Stomach (tissue), 8 donors: ENCODE measurements at regions not wholly inside any gene's neighbourhood (a gene's known extent, or its start where the extent isn't known, plus 50 kb on each side); places are given as distances from the start of the nearest gene placed in this dataset.

Experiments used
- DNase-seq, 2 donors: peaks; one replicate each; pipeline versions ENCODE4 v3.0.0 to v3.0.0-alpha.2; 2013 to 2019
- H3K27ac ChIP-seq, 5 donors: fragments of 200-600 bp in 4 of 5; sonication (generic) in 4 of 5; one replicate each; pipeline ENCODE4 v1.5.1; 2013 to 2019; ENCODE audit warnings: mild to moderate bottlenecking in 1 of 5, moderate library complexity in 1 of 5
- H3K27me3 ChIP-seq, 3 donors: fragments of 200-600 bp; sonication (generic); one replicate each; pipeline ENCODE4 v1.5.1; 2017 to 2019; ENCODE audit warnings: mixed run types in 1 of 3
- H3K36me3 ChIP-seq, 4 donors: fragments of 200-600 bp; sonication (generic); 1 replicate in 3 of 4; 2 replicates in 1 of 4; pipeline ENCODE4 v1.5.1; 2016 to 2019
- H3K4me1 ChIP-seq, 4 donors: fragments of 200-600 bp; sonication (generic); one replicate each; pipeline ENCODE4 v1.5.1; 2016 to 2019
- H3K4me3 ChIP-seq, 4 donors: fragments of 200-600 bp; sonication (generic) in 3 of 4; one replicate each; pipeline ENCODE4 v1.5.1; 2016 to 2019; ENCODE audit warnings: mild to moderate bottlenecking in 1 of 4
- H3K9me3 ChIP-seq, 4 donors: fragments of 200-600 bp; sonication (generic); one replicate each; pipeline ENCODE4 v1.5.1; 2016 to 2019
- EP300 ChIP-seq: sonication (generic); formaldehyde crosslinking; IDR thresholded peaks from one replicate; pipeline ENCODE4 v1.6.1; 2017; ENCODE audit warnings: antibody characterized with exemption
- POLR2A ChIP-seq, 4 donors: fragments of 450-650 bp; IDR thresholded peaks; one replicate each; pipeline ENCODE4 v1.6.1; 2016; ENCODE audit warnings: antibody characterized with exemption in 4 of 4, control low read depth in 2 of 4, mild to moderate bottlenecking in 1 of 4, moderate library complexity in 1 of 4
- POLR2AphosphoS5 ChIP-seq, 3 donors: sonication (generic); formaldehyde crosslinking; IDR thresholded peaks; one replicate each; pipeline ENCODE4 v1.6.1; 2016; ENCODE audit warnings: antibody characterized with exemption in 3 of 3
- WGBS, 5 donors: extraction: QIAGEN DNeasy Blood & Tissue Kit in 3 of 5; methylation state at CpG; one replicate each; pipeline versions ENCODE4 v1.1.5 to v1.1.7; 2013 to 2018; 5-methylcytosine and 5-hydroxymethylcytosine counted together
- intact Hi-C: fragments of 100-400 bp; cut with DNase I; formaldehyde crosslinking; loops from one replicate; pipeline ENCODE4 v1.15.1; 2023; ENCODE audit warnings: low total_unique reads
- TF ChIP-seq, protein P1 (sequence below), 7 experiments: fragments of 450-650 bp in 4 of 7; fragments of 200-600 bp in 3 of 7; sonication (generic) in 3 of 7; IDR thresholded peaks; one replicate each; pipeline ENCODE4 v1.5.1; 2016 to 2019; ENCODE audit warnings: antibody characterized with exemption in 7 of 7, control low read depth in 2 of 7, mild to moderate bottlenecking in 1 of 7
- donor health status: healthy with polysubstance abuse.
- donor health status: Bipolar disorder and iron deficiency.
- donor health status: healthy.

DNA sequence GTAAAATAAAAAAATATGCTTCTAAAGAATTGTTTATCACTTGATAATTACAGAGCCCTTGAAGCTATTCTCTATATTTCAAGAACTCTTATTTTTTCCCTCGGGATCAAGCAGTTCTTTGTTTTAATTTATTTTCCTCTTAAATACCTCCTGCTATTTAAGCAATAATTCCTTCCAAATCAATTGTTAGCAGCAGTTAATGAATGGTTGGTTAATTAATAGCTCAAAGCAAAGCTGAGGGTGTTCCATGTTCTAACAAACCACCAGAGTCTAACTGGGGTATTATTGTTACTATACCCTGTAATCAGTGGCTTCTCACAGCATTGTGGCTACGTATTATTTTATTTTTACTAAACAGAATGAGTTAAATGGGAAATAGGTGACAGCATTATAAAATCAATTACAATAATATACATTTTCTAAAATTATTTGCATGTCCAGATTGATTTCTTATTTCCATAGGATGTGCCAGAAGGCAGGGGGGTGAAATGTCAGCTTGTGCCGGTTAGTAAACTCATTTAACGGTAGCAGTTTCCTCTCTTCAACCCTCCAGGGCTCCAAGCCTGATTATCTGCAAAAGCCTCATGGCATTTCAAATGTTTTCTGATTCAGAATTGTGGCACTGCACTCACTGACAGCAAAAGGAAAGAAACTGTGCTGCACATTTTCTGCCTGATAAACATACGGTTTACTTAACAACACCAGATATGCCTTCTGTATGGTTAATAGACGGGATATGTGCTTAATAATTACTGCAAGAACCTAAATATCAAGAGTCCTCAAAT lies 286.9 kb upstream of the EMCN start:
- no peak overlapping the region for H3K4me3 ChIP-seq
- H3K9me3 ChIP-seq = peaks cover 0 to 6% (median 0%) of the 10 kb centered on the region in 4 donors
- no peaks in the 10 kb centered on the region for H3K27me3 ChIP-seq
- TF ChIP-seq EP300 = no peak
- DNase-seq = no peak
- H3K36me3 ChIP-seq = no peaks in the 10 kb centered on the region
- peaks cover 0 to 9% (median 0%) of the 10 kb centered on the region in 4 donors for H3K4me1 ChIP-seq
- intact Hi-C loops = no loop called here
- H3K27ac ChIP-seq = no peak overlapping the region
- WGBS, 5 donors = 37 to 65% (median 51%) methylated on average over 6 of the region's 6 CpGs

DNA sequence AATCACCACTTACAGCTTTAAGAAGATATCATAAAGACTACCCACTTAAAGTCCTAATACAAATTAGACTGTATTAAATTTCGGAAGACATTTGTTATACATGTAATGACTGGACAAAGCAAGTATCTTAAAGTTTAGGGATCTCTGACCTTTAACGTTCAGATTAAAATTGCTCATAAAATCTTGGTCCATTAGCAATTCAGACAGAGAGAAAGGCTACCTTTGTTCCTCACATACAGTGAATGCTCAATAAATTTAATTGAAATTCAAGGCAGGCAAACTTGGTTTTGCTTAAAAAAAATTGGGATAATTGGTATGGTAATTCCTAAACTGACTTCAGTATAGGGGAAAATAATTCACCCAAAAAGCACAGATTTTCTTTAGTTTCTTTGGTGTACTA lies 285.9 kb upstream of the EMCN start:
- Histone ChIP-seq H3K4me3 (no peak overlapping the region), H3K4me1 (peaks cover 0 to 9% (median 0%) of the 10 kb centered on the region in 4 donors), H3K27ac (no peak overlapping the region), H3K36me3 (no peaks in the 10 kb centered on the region), H3K9me3 (peaks cover 0 to 6% (median 0%) of the 10 kb centered on the region in 4 donors), H3K27me3 (no peaks in the 10 kb centered on the region)
- TF ChIP-seq POLR2A (IDR thresholded peaks at IDR 0.05) = no peak
- TF ChIP-seq POLR2AphosphoS5 (IDR thresholded peaks at IDR 0.05) = no peak
- TF ChIP-seq, protein P1, sequence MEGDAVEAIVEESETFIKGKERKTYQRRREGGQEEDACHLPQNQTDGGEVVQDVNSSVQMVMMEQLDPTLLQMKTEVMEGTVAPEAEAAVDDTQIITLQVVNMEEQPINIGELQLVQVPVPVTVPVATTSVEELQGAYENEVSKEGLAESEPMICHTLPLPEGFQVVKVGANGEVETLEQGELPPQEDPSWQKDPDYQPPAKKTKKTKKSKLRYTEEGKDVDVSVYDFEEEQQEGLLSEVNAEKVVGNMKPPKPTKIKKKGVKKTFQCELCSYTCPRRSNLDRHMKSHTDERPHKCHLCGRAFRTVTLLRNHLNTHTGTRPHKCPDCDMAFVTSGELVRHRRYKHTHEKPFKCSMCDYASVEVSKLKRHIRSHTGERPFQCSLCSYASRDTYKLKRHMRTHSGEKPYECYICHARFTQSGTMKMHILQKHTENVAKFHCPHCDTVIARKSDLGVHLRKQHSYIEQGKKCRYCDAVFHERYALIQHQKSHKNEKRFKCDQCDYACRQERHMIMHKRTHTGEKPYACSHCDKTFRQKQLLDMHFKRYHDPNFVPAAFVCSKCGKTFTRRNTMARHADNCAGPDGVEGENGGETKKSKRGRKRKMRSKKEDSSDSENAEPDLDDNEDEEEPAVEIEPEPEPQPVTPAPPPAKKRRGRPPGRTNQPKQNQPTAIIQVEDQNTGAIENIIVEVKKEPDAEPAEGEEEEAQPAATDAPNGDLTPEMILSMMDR (IDR thresholded peaks at IDR 0.05) = no peak
- TF ChIP-seq EP300 = no peak
- intact Hi-C loops = no loop called here
- no peak for DNase-seq
- 87 to 94% (median 92%) methylated on average over 2 of the region's 2 CpGs for WGBS, 5 donors

DNA sequence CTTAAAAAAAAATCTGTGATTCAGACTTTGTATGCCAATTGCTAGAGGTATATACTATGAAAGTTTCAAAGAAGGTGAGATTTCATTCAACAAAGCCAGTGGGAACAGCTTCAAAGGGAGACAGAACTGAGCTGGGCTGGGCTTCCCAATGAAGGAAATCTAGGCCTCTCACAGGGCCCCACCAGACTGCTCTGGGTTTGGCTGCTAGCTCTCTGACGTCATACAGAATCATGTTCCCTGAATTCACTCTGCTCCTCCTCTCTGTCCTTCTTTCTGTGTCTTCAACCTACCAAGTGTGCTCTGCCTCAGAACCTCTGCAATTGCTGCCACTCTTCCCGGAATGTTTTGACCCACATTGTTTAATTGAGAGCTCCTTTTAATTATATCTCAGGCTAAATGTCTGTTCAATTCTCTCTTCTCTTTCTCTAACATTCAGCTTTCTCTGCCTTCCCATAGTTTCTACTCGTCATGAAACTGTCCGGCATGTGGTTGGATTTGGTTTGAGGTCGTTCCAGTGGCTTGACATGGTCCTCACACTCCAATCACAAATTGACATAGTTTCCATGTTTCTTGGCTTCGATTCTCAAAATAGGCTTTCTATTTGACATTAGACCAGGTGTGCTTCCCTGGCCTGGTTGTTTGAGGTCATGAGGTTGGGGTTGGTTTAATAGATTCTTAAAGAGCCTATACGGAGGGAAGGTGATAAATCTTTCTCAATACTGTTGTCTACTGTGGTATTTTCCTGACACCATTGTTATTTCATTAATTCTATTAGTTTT lies 282.1 kb upstream of the EMCN start:
- no peak overlapping the region for H3K4me3 ChIP-seq
- peak overlapping the region; percentile 12 to 64 (median 55) for H3K27ac ChIP-seq
- DNase-seq = no peak
- peaks cover 0 to 3% (median 0%) of the 10 kb centered on the region in 4 donors for H3K4me1 ChIP-seq
- no peaks in the 10 kb centered on the region for H3K27me3 ChIP-seq
- TF ChIP-seq POLR2AphosphoS5 (IDR thresholded peaks at IDR 0.05) (no peak), EP300 (no peak), POLR2A (IDR thresholded peaks at IDR 0.05) (no peak)
- TF ChIP-seq, protein P1 (IDR thresholded peaks at IDR 0.05) = no peak
- H3K9me3 ChIP-seq = peaks cover 0 to 6% (median 0%) of the 10 kb centered on the region in 4 donors
- intact Hi-C loops = no loop called here
- no peaks in the 10 kb centered on the region for H3K36me3 ChIP-seq
- WGBS, 5 donors = 35 to 57% (median 54%) methylated on average over 7 of the region's 7 CpGs

DNA sequence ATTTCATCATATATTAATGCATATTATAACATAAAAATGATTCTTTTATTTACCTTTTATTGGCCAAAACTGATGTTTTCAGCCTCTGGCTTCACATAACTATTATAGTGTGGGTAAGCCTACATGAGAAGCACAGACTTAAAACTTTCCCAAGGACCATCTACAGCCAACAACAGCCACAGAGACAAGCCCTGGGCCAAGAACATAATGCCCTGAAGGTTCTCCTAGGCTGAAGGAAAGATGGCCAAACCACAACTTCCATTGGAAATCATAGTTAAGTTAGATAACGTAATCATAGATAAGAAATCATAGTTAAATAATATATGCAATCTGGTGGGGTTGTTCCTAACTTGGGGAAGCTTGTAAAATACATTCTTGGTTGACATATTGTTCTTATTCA lies 280.0 kb upstream of the EMCN start:
- Histone ChIP-seq H3K4me3 (no peak overlapping the region), H3K27me3 (no peaks in the 10 kb centered on the region), H3K4me1 (no peaks in the 10 kb centered on the region), H3K27ac (no peak overlapping the region), H3K9me3 (peaks cover 0 to 6% (median 0%) of the 10 kb centered on the region in 4 donors), H3K36me3 (no peaks in the 10 kb centered on the region)
- intact Hi-C loops = no loop called here
- no peak for TF ChIP-seq EP300
- no peak for TF ChIP-seq POLR2A (IDR thresholded peaks at IDR 0.05)
- no peak for TF ChIP-seq POLR2AphosphoS5 (IDR thresholded peaks at IDR 0.05)
- TF ChIP-seq, protein P1 (IDR thresholded peaks at IDR 0.05) = no peak
- no peak for DNase-seq
- WGBS, 5 donors = 0 to 2% (median 0%) methylated on average over 1 of the region's 1 CpG
